PC-9 (cell line): ENCODE measurements at regions not wholly inside any gene's neighbourhood (a gene's known extent, or its start where the extent isn't known, plus 50 kb on each side); places are given as distances from the start of the nearest gene placed in this dataset.

Experiments
- BruUV-seq: library from RNA; stranded (reverse); fragments of 400-500 nt; replicated peaks from 2 replicates; lab custom pipeline; 2021; lab: Mats Ljungman, UMichigan
- CTCF ChIA-PET: fragments of 300-600 bp; sonication (Branson Sonifier 250); formaldehyde crosslinking; loops from one replicate; lab custom pipeline; 2022; ENCODE audit warnings: antibody characterized with exemption; lab: Charles Lee
- POLR2A ChIA-PET: fragments of 300-600 bp; sonication (Branson Sonifier 250); formaldehyde crosslinking; loops from one replicate; lab custom pipeline; 2022; ENCODE audit warnings: antibody characterized with exemption; ENCODE audit not compliant: unreplicated experiment; lab: Charles Lee
- DNase-seq, 2 experiments: peaks; one replicate each; pipeline versions ENCODE4 v3.0.0 to v3.0.0-alpha.2; 2015 to 2022; ENCODE audit warnings: mixed read lengths in 1 of 2
- H2AFZ ChIP-seq: fragments of 200-600 bp; sonication (generic); 2 replicates; pipeline ENCODE4 v1.8.1; 2017; ENCODE audit warnings: antibody characterized with exemption
- H3F3A ChIP-seq: fragments of 200-600 bp; sonication (generic); 2 replicates; pipeline ENCODE4 v1.8.1; 2017; ENCODE audit warnings: antibody characterized with exemption, mild to moderate bottlenecking, low read depth; ENCODE audit not compliant: insufficient read depth
- H3K27ac ChIP-seq: fragments of 200-600 bp; sonication (generic); 2 replicates; pipeline ENCODE4 v1.6.1; 2016; ENCODE audit warnings: mixed run types
- H3K27me3 ChIP-seq: fragments of 200-600 bp; sonication (generic); 2 replicates; pipeline ENCODE4 v1.6.1; 2016; ENCODE audit warnings: low read depth, mixed run types; ENCODE audit not compliant: insufficient read depth
- H3K36me3 ChIP-seq: fragments of 200-600 bp; sonication (generic); 2 replicates; pipeline ENCODE4 v1.6.1; 2016; ENCODE audit warnings: low read depth, mixed run types
- H3K4me1 ChIP-seq: fragments of 200-600 bp; sonication (generic); replicated peaks from 2 replicates; pipeline ENCODE4 v1.6.1; 2016; ENCODE audit warnings: mixed run types; ENCODE audit not compliant: insufficient read depth
- H3K4me2 ChIP-seq: fragments of 200-600 bp; sonication (generic); 2 replicates; pipeline ENCODE4 v1.6.1; 2017; ENCODE audit warnings: mixed run types
- H3K4me3 ChIP-seq: fragments of 200-600 bp; sonication (generic); 2 replicates; pipeline ENCODE4 v1.6.1; 2016; ENCODE audit warnings: mixed run types
- H3K79me2 ChIP-seq: fragments of 200-600 bp; sonication (generic); 2 replicates; pipeline ENCODE4 v1.6.1; 2017; ENCODE audit warnings: low read depth, mixed run types
- H3K9me2 ChIP-seq: fragments of 200-600 bp; sonication (generic); 2 replicates; pipeline ENCODE4 v1.8.1; 2017; ENCODE audit warnings: mild to moderate bottlenecking; ENCODE audit not compliant: insufficient read depth
- H3K9me3 ChIP-seq: fragments of 200-600 bp; sonication (generic); 2 replicates; pipeline ENCODE4 v1.8.1; 2016; ENCODE audit warnings: low read depth; ENCODE audit not compliant: insufficient read depth
- H4K20me1 ChIP-seq: fragments of 200-600 bp; sonication (generic); 2 replicates; pipeline ENCODE4 v1.8.1; 2017; ENCODE audit not compliant: insufficient read depth
- EZH2 ChIP-seq: fragments of 200-600 bp; sonication (generic); IDR thresholded peaks from 2 replicates; pipeline ENCODE4 v1.8.0; 2017; ENCODE audit warnings: antibody characterized with exemption, low read depth
- intact Hi-C: fragments of 100-400 bp; cut with micrococcal nuclease; formaldehyde crosslinking; loops from one replicate; pipeline ENCODE4 v1.10.0; 2022; ENCODE audit not compliant: unreplicated experiment
- TF ChIP-seq, protein P1 (sequence below): fragments of 200-600 bp; sonication (generic); conservative IDR thresholded peaks from 2 replicates; pipeline ENCODE4 v1.6.1; 2017; ENCODE audit warnings: mixed run types, antibody characterized with exemption, mild to moderate bottlenecking, moderate library complexity

DNA sequence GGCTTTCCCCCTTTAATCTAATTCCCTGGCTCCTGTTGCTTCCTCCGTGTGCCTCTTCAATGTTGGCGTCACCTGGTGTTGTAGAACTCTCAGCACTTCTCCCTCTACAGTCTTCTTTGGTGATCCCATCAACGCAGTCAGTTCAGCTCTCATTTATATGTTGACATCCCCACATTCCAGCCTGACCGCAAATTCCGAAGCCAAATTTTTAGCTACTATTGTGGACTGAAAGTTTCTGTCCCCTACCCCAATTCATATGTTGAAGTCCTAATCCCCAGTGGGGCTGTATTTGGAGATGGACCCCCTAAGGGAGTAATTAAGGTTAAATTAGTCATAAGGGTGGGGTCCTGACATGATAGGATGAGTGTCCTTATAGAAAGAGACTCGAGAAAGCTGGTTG, 210.6 kb upstream of the ADAMTSL1 start:
- no peak for DNase-seq
- Histone ChIP-seq H3F3A (no peaks in the 10 kb centered on the region), H3K27me3 (no peaks in the 10 kb centered on the region), H3K79me2 (no peaks in the 10 kb centered on the region), H3K4me3 (no peak overlapping the region), H3K27ac (no peak overlapping the region), H3K4me1 (no peaks in the 10 kb centered on the region), H3K9me2 (no peaks in the 10 kb centered on the region), H3K36me3 (no peaks in the 10 kb centered on the region), H3K4me2 (no peak overlapping the region), H4K20me1 (no peaks in the 10 kb centered on the region), H3K9me3 (no peaks in the 10 kb centered on the region), H2AFZ (no peak overlapping the region)
- TF ChIP-seq EZH2, result no peak
- TF ChIP-seq, protein P1, sequence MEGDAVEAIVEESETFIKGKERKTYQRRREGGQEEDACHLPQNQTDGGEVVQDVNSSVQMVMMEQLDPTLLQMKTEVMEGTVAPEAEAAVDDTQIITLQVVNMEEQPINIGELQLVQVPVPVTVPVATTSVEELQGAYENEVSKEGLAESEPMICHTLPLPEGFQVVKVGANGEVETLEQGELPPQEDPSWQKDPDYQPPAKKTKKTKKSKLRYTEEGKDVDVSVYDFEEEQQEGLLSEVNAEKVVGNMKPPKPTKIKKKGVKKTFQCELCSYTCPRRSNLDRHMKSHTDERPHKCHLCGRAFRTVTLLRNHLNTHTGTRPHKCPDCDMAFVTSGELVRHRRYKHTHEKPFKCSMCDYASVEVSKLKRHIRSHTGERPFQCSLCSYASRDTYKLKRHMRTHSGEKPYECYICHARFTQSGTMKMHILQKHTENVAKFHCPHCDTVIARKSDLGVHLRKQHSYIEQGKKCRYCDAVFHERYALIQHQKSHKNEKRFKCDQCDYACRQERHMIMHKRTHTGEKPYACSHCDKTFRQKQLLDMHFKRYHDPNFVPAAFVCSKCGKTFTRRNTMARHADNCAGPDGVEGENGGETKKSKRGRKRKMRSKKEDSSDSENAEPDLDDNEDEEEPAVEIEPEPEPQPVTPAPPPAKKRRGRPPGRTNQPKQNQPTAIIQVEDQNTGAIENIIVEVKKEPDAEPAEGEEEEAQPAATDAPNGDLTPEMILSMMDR, result no peak
- ChIA-PET CTCF (no interaction called here), POLR2A (no interaction called here)
- intact Hi-C loops, result no loop called here
- BruUV-seq, result no TSS peak

DNA sequence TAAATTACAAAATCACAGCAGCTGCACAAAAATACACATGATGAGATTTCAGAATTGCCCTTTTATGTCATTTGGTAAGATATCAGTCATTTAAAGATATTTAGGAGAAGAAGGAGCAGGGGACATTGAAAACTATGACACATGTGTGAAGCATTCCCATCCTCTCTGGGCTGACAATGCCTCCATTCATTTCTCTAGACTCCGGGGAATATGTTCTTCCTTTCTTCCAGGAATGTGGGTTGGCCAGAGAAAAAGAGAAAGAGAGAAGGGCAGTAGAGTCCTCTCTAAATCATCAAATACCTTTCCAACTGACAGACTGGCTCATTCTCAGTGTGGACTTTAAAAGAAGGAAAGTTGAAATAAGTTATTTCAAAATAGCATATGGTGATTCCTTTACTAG, 205.6 kb upstream of the ADAMTSL1 start:
- no peak overlapping the region for H3K4me2 ChIP-seq
- TF ChIP-seq, protein P1, result no peak
- no peak for TF ChIP-seq EZH2
- no peak overlapping the region for H2AFZ ChIP-seq
- ChIA-PET CTCF (no interaction called here), POLR2A (no interaction called here)
- no peaks in the 10 kb centered on the region for H3K27me3 ChIP-seq
- no peaks in the 10 kb centered on the region for H3F3A ChIP-seq
- H3K4me1 ChIP-seq, result no peaks in the 10 kb centered on the region
- DNase-seq, result no peak
- BruUV-seq, result no TSS peak
- H3K79me2 ChIP-seq, result no peaks in the 10 kb centered on the region
- H3K9me3 ChIP-seq, result no peaks in the 10 kb centered on the region
- intact Hi-C loops, result no loop called here
- H3K4me3 ChIP-seq, result no peak overlapping the region
- no peaks in the 10 kb centered on the region for H4K20me1 ChIP-seq
- H3K27ac ChIP-seq, result 0 out of 2 replicates have a peak overlapping the region, but pooled peaks have one; percentile 32
- H3K36me3 ChIP-seq, result no peaks in the 10 kb centered on the region
- no peaks in the 10 kb centered on the region for H3K9me2 ChIP-seq

DNA sequence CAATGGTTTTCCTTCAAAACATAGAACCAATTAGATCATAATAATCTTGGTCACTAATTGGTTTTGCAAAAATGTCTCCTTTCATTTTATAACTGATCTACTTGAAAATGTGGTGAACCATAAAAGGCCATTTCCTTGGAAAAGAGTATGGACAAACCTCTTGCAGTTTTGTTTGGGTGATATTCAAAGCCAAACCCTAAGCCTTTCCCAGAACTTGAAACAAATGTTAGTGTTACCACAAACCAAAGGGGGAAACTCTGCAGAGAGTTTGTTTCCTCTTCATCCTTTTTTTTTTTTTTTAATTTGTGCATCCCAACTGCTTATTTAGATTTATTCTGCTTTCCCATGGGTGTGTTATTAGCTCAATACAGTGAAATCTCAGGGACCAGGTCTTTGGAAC, 204.4 kb upstream of the ADAMTSL1 start:
- ChIA-PET POLR2A (no interaction called here), CTCF (no interaction called here)
- intact Hi-C loops, result no loop called here
- H2AFZ ChIP-seq, result no peak overlapping the region
- no peaks in the 10 kb centered on the region for H3K79me2 ChIP-seq
- TF ChIP-seq, protein P1, result no peak
- no peak for TF ChIP-seq EZH2
- no peak for DNase-seq
- no peak overlapping the region for H3K4me2 ChIP-seq
- H3K9me2 ChIP-seq, result no peaks in the 10 kb centered on the region
- H4K20me1 ChIP-seq, result no peaks in the 10 kb centered on the region
- no peak overlapping the region for H3K27ac ChIP-seq
- H3K36me3 ChIP-seq, result no peaks in the 10 kb centered on the region
- H3K4me1 ChIP-seq, result no peaks in the 10 kb centered on the region
- no peaks in the 10 kb centered on the region for H3K27me3 ChIP-seq
- H3K9me3 ChIP-seq, result no peaks in the 10 kb centered on the region
- H3F3A ChIP-seq, result no peaks in the 10 kb centered on the region
- H3K4me3 ChIP-seq, result no peak overlapping the region
- BruUV-seq, result no TSS peak
